ENCODE measurements at regions not wholly inside any gene's neighbourhood (a gene's known extent, or its start where the extent isn't known, plus 50 kb on each side); places are given as distances from the start of the nearest gene placed in this dataset.

- TF ChIP-seq POLR2A (IDR thresholded peaks at IDR 0.05; ENCODE audit: low read depth, low read length): no peak
- no peak for DNase-seq (ENCODE audit: insufficient read length, low spot score)
- peak; percentile 94 for FAIRE-seq
Measured at GRCh38 chr6:135739288-135739687, 112.2 kb upstream of the PDE7B start.

- no peak for DNase-seq (ENCODE audit: insufficient read length, low spot score)
- FAIRE-seq: no peak
Measured at GRCh38 chr6:135740580-135740979, 110.9 kb upstream of the PDE7B start.

GRCh38 chr6:135743476-135743875 lies 108.0 kb upstream of the PDE7B start:
- no peak for FAIRE-seq
- TF ChIP-seq POLR2A (IDR thresholded peaks at IDR 0.05; ENCODE audit: low read depth, low read length): no peak
- DNase-seq (ENCODE audit: insufficient read length, low spot score): no peak

More at GRCh38 chr6:135740580-135740979, 110.9 kb upstream of the PDE7B start:
- no peak for TF ChIP-seq POLR2A (IDR thresholded peaks at IDR 0.05; ENCODE audit: low read depth, low read length)

GRCh38 chr6:135748189-135748588 lies 103.3 kb upstream of the PDE7B start:
- DNase-seq (ENCODE audit: insufficient read length, low spot score): no peak
- no peak for TF ChIP-seq POLR2A (IDR thresholded peaks at IDR 0.05; ENCODE audit: low read depth, low read length)
- FAIRE-seq: no peak

GRCh38 chr6:135750081-135750480 lies 101.4 kb upstream of the PDE7B start:
- FAIRE-seq (no peak), DNase-seq (ENCODE audit: insufficient read length, low spot score) (no peak)
- TF ChIP-seq POLR2A (IDR thresholded peaks at IDR 0.05; ENCODE audit: low read depth, low read length): no peak

- TF ChIP-seq POLR2A (IDR thresholded peaks at IDR 0.05; ENCODE audit: low read depth, low read length): no peak
Measured at GRCh38 chr6:135753196-135753595, 98.3 kb upstream of the PDE7B start.

GRCh38 chr6:135759831-135760230 lies 91.7 kb upstream of the PDE7B start:
- DNase-seq (ENCODE audit: insufficient read length, low spot score): no peak
- no peak for FAIRE-seq
- no peak for TF ChIP-seq POLR2A (IDR thresholded peaks at IDR 0.05; ENCODE audit: low read depth, low read length)

More at GRCh38 chr6:135753196-135753595, 98.3 kb upstream of the PDE7B start:
- DNase-seq (ENCODE audit: insufficient read length, low spot score) (no peak), FAIRE-seq (no peak)

GRCh38 chr6:135774006-135774405 lies 77.5 kb upstream of the PDE7B start:
- no peak for FAIRE-seq
- DNase-seq (ENCODE audit: insufficient read length, low spot score): no peak
- no peak for TF ChIP-seq POLR2A (IDR thresholded peaks at IDR 0.05; ENCODE audit: low read depth, low read length)

GRCh38 chr6:135779213-135779612 lies 72.3 kb upstream of the PDE7B start:
- DNase-seq (ENCODE audit: insufficient read length, low spot score) (no peak), FAIRE-seq (no peak)
- no peak for TF ChIP-seq POLR2A (IDR thresholded peaks at IDR 0.05; ENCODE audit: low read depth, low read length)

GRCh38 chr6:135780326-135780725 lies 71.2 kb upstream of the PDE7B start:
- no peak for DNase-seq (ENCODE audit: insufficient read length, low spot score)
- TF ChIP-seq POLR2A (IDR thresholded peaks at IDR 0.05; ENCODE audit: low read depth, low read length): no peak
- FAIRE-seq: no peak

- no peak for FAIRE-seq
- no peak for TF ChIP-seq POLR2A (IDR thresholded peaks at IDR 0.05; ENCODE audit: low read depth, low read length)
- DNase-seq (ENCODE audit: insufficient read length, low spot score): no peak
Measured at GRCh38 chr6:135782546-135782945, 69.0 kb upstream of the PDE7B start.

GRCh38 chr6:135784507-135784906 lies 67.0 kb upstream of the PDE7B start:
- TF ChIP-seq POLR2A (IDR thresholded peaks at IDR 0.05; ENCODE audit: low read depth, low read length): no peak
- FAIRE-seq: no peak
- DNase-seq (ENCODE audit: insufficient read length, low spot score): no peak

GRCh38 chr6:135789375-135790050 lies 62.0 kb upstream of the PDE7B start:
- FAIRE-seq (no peak), DNase-seq (ENCODE audit: insufficient read length, low spot score) (no peak)

GRCh38 chr6:135791441-135791840 lies 60.1 kb upstream of the PDE7B start:
- FAIRE-seq (no peak), DNase-seq (ENCODE audit: insufficient read length, low spot score) (no peak)
- no peak for TF ChIP-seq POLR2A (IDR thresholded peaks at IDR 0.05; ENCODE audit: low read depth, low read length)

More at GRCh38 chr6:135789375-135790050, 62.0 kb upstream of the PDE7B start:
- TF ChIP-seq POLR2A (IDR thresholded peaks at IDR 0.05; ENCODE audit: low read depth, low read length): no peak

GRCh38 chr6:135796643-135797305 lies 54.7 kb upstream of the PDE7B start:
- DNase-seq (ENCODE audit: insufficient read length, low spot score) (no peak), FAIRE-seq (no peak)
- TF ChIP-seq POLR2A (IDR thresholded peaks at IDR 0.05; ENCODE audit: low read depth, low read length): no peak
